ENCODE measurements at regions not wholly inside any gene's neighbourhood (a gene's known extent, or its start where the extent isn't known, plus 50 kb on each side); places are given as distances from the start of the nearest gene placed in this dataset.

DNA sequence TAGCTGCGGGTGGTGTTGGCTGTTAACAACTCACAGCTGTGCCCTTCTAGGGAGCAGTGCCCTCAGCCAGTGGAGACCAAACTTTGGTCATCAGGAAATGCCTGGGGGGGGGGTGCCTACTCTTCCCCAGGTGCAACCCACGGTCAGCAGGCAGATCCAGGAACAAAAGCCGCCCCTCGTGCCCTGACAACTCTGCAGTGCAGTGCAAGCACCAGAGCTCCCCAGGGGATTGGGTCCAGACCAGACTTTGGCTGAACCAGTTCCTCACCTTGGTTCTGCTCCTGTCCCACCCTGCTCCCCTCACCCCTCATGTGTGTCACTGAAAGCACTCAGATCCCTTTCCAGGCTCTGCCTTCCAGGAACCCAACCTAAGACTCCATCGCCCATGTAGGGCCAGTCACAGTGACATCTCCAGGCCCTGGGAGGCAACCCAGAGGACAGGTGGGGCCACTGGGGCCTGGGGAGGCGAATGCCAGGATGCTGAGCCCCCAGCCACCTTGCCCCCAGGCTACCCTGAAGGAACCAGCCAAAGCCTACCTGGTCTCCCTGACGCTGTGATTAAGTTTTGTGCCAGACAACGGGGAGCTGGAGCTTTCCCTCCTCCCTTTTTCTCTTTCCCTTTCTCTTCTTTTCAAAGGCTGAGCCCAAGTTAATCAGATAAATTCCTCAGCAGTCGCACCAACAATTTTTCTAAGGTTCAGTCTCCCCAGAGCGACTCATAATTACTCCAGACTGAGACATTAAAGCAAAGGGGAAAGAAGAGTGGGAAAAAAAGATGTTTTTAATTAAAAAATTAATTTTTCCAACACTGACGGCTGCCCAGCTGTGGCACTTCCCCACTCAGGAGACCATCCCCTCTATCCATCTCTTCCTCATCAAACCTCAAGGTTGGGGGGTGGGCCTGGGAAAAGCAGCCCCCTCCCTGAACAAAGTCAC, 207.5 kb upstream of the LINGO1 start:
- no peaks in the 10 kb centered on the region for H3K9me3 ChIP-seq (ENCODE audit: severe bottlenecking)
- peak; percentile 59 for DNase-seq (ENCODE audit: low spot score)
- ATAC-seq (ENCODE audit: low read depth): no peak

DNA sequence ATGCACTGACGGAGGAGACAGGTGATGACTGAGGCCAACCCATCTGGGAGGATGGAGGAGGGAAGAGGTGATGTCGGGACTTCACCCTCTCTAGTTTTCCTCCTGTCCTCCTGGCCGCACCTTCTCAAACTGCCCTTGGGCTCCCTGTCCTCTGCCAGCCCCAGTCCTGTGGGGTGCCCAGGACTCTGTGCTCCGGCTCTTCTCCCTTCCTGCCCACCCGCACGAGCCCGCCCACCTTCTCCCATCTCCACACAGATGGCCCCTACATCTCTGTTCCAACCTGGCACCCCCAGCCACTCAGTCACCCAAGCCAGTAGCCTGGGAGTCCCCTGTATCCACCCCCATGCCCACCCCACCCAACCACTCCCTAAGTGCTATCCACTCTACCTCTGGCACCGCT, 206.7 kb upstream of the LINGO1 start:
- H3K4me3 ChIP-seq (ENCODE audit: severe bottlenecking): no peak overlapping the region
- H3K9me3 ChIP-seq (ENCODE audit: severe bottlenecking): no peaks in the 10 kb centered on the region
- TF ChIP-seq, protein P1, sequence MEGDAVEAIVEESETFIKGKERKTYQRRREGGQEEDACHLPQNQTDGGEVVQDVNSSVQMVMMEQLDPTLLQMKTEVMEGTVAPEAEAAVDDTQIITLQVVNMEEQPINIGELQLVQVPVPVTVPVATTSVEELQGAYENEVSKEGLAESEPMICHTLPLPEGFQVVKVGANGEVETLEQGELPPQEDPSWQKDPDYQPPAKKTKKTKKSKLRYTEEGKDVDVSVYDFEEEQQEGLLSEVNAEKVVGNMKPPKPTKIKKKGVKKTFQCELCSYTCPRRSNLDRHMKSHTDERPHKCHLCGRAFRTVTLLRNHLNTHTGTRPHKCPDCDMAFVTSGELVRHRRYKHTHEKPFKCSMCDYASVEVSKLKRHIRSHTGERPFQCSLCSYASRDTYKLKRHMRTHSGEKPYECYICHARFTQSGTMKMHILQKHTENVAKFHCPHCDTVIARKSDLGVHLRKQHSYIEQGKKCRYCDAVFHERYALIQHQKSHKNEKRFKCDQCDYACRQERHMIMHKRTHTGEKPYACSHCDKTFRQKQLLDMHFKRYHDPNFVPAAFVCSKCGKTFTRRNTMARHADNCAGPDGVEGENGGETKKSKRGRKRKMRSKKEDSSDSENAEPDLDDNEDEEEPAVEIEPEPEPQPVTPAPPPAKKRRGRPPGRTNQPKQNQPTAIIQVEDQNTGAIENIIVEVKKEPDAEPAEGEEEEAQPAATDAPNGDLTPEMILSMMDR (IDR thresholded peaks at IDR 0.05; ENCODE audit: poor library complexity, severe bottlenecking): no peak
- ATAC-seq (ENCODE audit: low read depth): no peak
- no peaks in the 10 kb centered on the region for H3K27me3 ChIP-seq (ENCODE audit: insufficient read depth, poor library complexity, severe bottlenecking)
- H3K36me3 ChIP-seq (ENCODE audit: low read depth): no peaks in the 10 kb centered on the region
- H3K27ac ChIP-seq (ENCODE audit: poor library complexity, severe bottlenecking): no peak overlapping the region
- peak; percentile 66 for DNase-seq (ENCODE audit: low spot score)
- peaks cover 14% of the 10 kb centered on the region for H3K4me1 ChIP-seq (ENCODE audit: insufficient read depth, poor library complexity, severe bottlenecking)

More for the DNA sequence above, 207.5 kb upstream of the LINGO1 start:
- Histone ChIP-seq H3K4me1 (ENCODE audit: insufficient read depth, poor library complexity, severe bottlenecking) (peaks cover 14% of the 10 kb centered on the region), H3K27ac (ENCODE audit: poor library complexity, severe bottlenecking) (peak overlapping the region; percentile 83), H3K4me3 (ENCODE audit: severe bottlenecking) (no peak overlapping the region), H3K27me3 (ENCODE audit: insufficient read depth, poor library complexity, severe bottlenecking) (no peaks in the 10 kb centered on the region), H3K36me3 (ENCODE audit: low read depth) (no peaks in the 10 kb centered on the region)
- TF ChIP-seq, protein P1 (IDR thresholded peaks at IDR 0.05; ENCODE audit: poor library complexity, severe bottlenecking): no peak

DNA sequence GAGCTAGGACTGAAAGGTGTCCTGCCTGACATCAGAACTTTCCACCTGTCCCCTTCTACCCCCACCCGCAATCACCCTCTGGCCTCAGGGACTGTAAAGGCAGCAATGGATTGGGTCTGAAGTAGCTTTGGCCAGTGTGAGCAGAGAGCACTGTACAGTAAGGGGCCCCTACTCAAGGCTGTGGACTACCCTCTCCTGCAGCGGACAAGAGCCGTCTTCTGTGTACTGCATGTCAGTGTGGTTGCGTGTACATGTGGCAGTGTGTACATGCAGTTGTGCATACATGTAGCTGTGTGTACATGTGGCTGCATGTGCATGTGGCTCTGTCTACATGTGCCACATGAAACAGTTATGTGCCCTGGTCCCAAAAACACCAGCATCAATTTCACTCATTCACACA, 205.9 kb upstream of the LINGO1 start:
- TF ChIP-seq, protein P1 (IDR thresholded peaks at IDR 0.05; ENCODE audit: poor library complexity, severe bottlenecking): no peak
- ATAC-seq (ENCODE audit: low read depth) (no peak), DNase-seq (ENCODE audit: low spot score) (no peak)
- no peaks in the 10 kb centered on the region for H3K27me3 ChIP-seq (ENCODE audit: insufficient read depth, poor library complexity, severe bottlenecking)
- no peaks in the 10 kb centered on the region for H3K9me3 ChIP-seq (ENCODE audit: severe bottlenecking)
- peaks cover 14% of the 10 kb centered on the region for H3K4me1 ChIP-seq (ENCODE audit: insufficient read depth, poor library complexity, severe bottlenecking)
- H3K4me3 ChIP-seq (ENCODE audit: severe bottlenecking): no peak overlapping the region
- no peaks in the 10 kb centered on the region for H3K36me3 ChIP-seq (ENCODE audit: low read depth)
- no peak overlapping the region for H3K27ac ChIP-seq (ENCODE audit: poor library complexity, severe bottlenecking)

DNA sequence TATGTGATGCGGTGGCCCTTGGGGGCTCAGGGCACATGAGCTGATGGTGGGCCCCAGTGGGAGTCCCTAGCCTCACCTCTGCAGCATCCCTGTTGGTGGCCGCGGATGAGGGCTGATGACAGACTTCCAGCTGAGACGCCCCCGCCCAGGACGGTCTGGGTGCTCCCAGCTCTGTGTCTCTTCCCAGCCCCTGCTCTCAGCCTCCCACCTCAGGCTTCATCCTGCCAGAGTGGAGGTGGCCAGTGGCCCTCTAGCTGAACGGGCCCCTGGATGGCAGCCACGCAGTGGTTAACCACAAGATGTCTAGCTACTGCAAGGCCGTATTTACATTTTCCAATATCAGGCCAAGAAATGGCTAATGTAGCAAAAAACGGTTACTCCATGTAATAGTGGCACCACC, 205.3 kb upstream of the LINGO1 start:
- Histone ChIP-seq H3K4me3 (ENCODE audit: severe bottlenecking) (no peak overlapping the region), H3K27ac (ENCODE audit: poor library complexity, severe bottlenecking) (no peak overlapping the region), H3K27me3 (ENCODE audit: insufficient read depth, poor library complexity, severe bottlenecking) (no peaks in the 10 kb centered on the region), H3K36me3 (ENCODE audit: low read depth) (no peaks in the 10 kb centered on the region), H3K9me3 (ENCODE audit: severe bottlenecking) (no peaks in the 10 kb centered on the region), H3K4me1 (ENCODE audit: insufficient read depth, poor library complexity, severe bottlenecking) (peaks cover 14% of the 10 kb centered on the region)
- DNase-seq (ENCODE audit: low spot score): peak; percentile 66
- TF ChIP-seq, protein P1 (IDR thresholded peaks at IDR 0.05; ENCODE audit: poor library complexity, severe bottlenecking): no peak
- no peak for ATAC-seq (ENCODE audit: low read depth)

DNA sequence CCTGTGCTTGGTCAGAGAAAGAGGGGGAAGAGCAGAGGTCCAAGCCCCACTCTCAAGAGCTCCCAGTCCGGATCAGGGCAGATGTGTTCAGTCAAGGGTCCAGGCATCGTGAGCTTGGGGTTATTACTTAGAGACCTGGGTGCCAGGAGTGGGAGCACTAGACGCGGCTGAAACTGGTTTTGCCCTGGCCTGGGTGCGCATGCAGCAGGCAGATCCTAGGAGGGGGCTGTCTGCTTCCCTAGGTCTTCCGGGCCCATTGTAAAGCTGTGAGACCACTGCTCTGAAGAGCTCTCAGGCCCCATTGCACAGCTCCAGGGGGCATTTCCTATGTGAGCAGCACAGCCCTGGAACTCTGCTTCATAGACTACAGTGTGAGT, 204.9 kb upstream of the LINGO1 start:
- TF ChIP-seq, protein P1 (IDR thresholded peaks at IDR 0.05; ENCODE audit: poor library complexity, severe bottlenecking): no peak
- H3K4me1 ChIP-seq (ENCODE audit: insufficient read depth, poor library complexity, severe bottlenecking): peaks cover 14% of the 10 kb centered on the region
- ATAC-seq (ENCODE audit: low read depth) (no peak), DNase-seq (ENCODE audit: low spot score) (peak; percentile 65)
- no peaks in the 10 kb centered on the region for H3K9me3 ChIP-seq (ENCODE audit: severe bottlenecking)
- no peaks in the 10 kb centered on the region for H3K27me3 ChIP-seq (ENCODE audit: insufficient read depth, poor library complexity, severe bottlenecking)
- H3K27ac ChIP-seq (ENCODE audit: poor library complexity, severe bottlenecking): no peak overlapping the region
- H3K36me3 ChIP-seq (ENCODE audit: low read depth): no peaks in the 10 kb centered on the region
- no peak overlapping the region for H3K4me3 ChIP-seq (ENCODE audit: severe bottlenecking)

Data from RWPE2 (cell line).